GM18498 (cell line): ENCODE measurements at regions not wholly inside any gene's neighbourhood (a gene's known extent, or its start where the extent isn't known, plus 50 kb on each side); places are given as distances from the start of the nearest gene placed in this dataset.
"Not testable (repeated sequence)": the region's sequence is repeated elsewhere in the genome, so short reads cannot be mapped to it uniquely, and the experiment has no call there.

Source experiments
- ATAC-seq: cut with Tn5 transposase; IDR thresholded peaks from one replicate; pipeline ENCODE4 v1.9.1; 2021; ENCODE audit warnings: mild to moderate bottlenecking, moderate library complexity; ENCODE audit not compliant: unreplicated experiment

DNA sequence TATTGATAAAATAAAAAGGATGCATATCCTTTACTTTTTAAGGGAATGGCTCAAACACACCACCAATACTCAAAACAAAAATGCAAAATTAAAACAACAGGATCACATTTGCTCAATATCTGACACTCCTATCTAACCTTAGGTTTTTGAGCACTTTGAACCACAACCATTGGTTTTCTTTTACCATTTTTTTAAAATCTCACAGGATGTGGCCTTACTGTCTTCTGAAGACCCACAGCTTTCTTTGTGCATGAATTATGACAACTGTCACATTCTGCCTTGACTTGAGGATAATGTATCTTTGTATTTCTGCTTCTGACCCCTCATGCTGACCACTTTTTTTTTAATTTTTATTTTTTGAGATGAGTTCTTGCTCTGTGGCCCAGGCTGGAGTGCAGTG is 461.1 kb upstream of the NRP1 start:
- no peak for ATAC-seq

DNA sequence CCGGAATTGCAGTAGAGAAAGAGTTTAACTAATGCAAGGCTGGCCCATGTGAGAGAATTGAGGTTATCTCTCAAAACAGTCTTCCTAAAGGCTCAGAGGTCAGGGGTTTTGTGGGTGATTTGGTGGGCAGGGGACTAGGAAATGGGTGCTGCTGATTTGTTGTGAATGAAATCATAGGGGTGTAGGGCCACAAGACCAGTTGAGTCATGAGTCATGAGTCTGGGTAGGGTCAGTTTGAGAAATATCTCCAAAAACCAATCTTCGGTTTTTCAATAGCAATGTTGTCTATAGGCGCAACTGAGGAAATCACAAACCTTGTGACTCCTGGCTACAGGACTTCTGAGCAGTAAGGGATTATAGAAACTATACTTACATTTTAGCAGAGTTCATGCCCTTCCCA is 460.0 kb upstream of the NRP1 start:
- no peak for ATAC-seq

DNA sequence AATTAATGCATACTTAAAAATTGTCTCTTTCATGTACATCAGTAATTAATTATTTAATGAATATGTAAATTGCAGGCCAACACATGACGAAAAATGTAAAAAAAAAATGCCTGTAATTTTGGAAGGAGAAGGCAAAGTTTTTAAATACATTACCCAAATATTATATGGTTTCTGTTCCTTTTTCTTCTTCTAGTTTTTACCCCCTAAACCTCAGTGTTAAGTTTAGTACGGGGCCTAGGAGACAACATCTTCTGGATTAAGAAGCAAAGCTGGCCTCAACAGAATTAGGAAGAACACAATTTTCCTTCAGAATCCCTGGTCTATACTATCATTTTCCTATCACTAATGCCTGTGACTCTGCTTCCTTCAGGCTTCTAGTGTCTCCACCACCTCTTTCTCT is 459.3 kb upstream of the NRP1 start:
- no peak for ATAC-seq

DNA sequence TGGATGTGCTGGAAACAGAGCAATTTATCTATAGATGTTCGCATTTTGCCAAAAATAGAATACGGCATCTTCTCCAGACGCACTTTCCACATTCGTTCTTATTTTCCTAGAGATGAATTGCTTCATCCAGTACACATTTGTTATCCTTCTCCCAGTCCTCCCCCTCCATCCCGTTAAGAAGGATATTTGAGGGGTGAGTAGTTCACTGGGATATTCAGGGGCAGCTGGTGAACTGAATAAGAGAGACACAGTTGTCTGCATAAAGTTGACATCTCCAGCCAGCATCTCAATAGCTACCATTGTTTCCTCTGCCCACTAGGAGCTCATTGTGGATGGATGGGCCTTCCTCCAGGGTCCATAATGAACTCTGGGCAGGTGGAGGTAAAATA is 456.8 kb upstream of the NRP1 start:
- ATAC-seq = no peak

DNA sequence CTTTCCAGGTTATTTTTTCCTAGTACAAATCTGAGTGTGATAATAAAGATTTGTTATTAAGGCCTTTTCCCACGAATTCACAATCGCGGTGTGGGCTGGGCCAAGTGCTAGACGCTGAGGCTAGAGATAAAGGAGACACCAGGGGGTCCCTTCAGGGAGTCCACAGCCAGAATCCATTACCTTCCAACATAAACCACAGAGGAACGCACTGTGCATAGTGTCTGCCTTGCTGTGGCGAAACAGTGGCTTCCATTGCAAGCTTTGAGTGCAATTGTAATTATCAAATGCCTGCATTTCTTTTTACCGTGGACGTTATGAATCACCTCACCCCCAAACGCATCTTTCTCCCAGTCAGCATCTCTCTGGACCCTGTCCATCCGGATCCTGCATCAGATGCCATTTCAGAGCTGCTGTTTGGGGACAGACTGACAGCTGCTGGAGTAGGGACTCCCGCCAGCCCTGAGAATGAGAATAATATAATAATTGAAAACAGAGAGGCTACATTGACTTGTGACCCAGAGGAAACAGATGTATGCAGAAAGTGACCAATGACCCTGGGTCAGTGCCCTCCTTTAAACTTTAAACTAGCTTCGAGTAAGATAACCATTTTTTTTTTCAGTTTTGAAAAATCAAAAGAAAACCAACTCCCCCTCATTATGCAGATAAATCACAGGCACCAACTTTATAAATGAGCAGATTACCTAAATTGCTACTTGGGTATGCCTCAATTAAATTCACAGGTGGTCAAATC is 456.2 kb upstream of the NRP1 start:
- no peak for ATAC-seq

DNA sequence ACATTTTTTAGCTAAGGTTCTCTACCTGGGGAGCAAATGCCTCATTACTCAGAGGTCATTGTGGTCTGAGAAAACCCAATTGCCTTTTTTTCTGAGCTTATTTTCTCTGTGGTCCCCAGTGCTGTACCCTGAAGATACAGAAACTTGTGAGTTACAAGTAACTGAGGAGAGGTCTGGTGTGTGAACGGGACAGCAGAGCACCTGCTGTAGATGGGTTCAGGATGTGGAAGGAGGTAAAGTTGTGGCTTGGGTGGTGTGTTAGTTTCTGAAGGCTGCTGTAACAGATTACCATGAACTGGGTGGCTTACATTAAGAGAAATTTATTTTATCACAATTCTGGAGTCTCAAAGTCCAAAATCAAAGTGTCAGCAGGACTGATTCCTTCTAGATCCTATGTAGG is 449.1 kb upstream of the NRP1 start:
- no peak for ATAC-seq

DNA sequence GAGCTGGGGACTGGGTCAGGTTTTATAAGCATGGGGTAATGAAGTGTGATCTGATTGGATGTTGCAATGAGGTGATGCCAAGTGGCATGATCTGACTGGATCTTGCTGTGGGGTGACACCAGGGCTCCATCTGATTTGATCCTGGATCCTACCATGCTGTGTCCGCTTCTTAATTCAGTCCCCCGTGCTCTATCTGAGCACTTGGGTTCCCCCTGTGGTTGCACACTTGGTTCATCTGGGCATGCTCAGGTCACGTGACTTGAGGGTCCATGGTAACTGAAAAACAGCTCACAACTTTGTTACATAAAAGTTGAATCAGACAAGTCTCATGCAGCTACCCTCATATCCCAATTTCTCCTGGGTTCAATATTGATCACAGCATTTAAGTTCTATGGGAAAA is 448.6 kb upstream of the NRP1 start:
- no peak for ATAC-seq

DNA sequence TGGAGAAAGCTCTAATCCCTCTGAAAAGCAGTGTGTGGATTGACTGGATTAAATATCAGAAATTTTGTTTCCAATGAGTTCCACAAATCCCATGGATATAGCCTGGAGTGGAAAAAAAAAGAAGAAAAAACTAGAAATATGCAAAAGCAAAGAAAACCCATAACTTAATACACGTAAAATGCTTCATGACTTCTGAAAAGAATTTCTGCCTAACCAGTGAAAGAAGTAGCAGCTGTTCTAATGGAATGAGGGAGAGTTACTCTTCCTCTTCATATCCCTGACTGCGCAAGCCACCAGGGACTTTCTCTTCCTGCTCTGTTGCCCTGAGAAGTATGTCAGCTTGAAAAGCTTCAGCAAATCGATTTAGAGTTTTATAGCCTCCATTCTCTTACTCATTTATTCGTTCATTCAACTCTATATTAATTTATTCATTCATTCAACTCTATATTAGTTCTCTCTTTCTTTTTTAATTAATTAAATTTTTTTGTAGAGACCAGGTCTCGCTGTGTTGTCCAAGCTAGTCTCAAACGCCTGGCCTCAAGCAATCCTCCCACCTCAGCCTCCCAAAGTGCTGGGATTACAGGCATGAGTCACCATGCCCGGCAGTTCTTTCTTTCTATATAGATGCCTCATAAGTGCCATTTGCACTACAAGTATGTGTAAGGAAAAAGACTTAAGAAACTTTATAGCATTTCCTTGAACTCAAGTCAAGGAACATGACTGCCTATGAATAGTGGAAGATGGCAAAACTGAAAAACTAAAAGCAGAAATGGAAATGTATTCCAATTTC is 447.3 kb upstream of the NRP1 start:
- ATAC-seq = no peak

DNA sequence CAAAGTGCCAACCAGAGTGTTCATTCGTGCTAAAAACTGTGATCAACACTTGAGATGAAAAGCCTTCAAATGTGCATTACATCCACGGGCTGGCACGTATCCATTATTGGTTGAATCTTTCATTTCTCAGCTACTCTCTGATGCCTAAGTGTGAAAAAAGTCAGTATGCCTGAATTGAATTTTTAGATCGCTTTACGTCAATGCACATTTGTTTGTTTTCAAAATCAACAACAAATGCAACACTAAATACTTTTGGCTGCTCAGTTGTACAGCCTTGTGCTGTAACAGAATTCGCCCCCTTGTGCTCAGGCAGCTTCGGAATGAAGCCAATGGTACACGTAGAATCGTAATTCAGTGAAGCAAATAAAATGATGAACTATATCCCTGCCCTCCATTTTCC is 446.5 kb upstream of the NRP1 start:
- no peak for ATAC-seq

DNA sequence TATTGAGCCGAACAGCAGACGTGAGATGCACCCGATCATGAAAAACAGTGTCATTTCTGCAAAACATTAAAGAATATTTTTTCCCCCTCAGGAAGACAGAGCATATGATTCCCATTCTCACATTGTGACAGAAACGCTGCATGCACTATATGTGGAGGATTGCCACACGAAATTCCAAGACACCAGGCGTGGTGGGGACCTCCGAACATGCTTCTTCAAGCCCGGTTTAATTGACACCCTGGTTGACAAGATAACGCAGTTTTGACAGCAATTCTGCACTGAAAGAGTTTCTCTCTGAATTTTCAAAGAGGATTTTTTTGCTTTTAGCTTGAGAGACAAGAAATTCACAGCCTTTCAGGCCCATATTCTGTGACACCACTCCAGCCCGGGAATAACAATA is 442.8 kb upstream of the NRP1 start:
- ATAC-seq = no peak

DNA sequence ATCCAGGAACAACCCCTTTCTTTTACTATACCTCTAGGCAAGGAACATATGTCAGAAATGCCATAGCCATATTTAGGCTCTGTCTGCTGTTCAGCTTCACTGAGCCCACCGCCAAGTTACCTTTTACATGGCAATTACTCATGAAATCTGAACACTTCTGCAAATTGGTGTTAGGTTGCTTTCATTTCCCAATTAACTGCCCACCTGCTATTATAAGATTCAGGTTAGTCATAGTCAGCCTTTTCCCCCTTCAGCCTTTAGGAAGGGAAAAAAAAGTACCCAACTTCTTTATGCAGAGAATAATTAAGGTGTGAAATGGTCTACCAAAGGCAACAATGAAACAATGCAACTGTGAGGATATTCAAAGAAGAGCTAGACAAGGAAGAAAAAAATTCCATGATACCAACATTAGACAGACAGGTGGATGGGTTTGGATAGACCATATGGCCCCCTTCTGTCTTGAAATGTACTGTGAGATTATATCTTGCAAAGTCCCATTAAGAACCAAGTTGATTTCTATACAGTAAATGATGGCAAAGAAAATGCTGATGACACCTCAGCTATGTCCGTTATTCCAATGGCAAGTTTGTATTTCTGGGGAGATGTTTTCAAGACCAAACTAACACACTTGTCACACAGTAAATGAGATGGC is 442.1 kb upstream of the NRP1 start:
- no peak for ATAC-seq

DNA sequence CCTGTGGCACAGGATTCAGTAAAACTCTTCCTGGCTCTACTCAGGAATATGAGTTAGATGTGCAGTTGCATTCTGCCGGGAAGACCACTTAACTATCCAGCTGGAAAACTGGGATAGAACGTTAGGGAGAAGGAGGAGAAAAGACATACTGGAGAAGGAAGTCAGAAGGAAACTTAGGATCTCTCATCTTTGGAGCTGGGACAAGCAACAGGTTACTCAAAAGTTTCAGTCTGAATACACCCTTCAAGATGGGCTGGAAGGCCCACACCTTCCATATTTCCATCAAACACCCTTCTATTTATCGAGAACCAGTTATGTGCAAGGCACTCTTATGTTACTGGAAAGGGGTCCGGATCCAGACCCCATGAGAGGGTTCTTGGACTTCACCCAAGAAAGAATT is 440.4 kb upstream of the NRP1 start:
- ATAC-seq = no peak

DNA sequence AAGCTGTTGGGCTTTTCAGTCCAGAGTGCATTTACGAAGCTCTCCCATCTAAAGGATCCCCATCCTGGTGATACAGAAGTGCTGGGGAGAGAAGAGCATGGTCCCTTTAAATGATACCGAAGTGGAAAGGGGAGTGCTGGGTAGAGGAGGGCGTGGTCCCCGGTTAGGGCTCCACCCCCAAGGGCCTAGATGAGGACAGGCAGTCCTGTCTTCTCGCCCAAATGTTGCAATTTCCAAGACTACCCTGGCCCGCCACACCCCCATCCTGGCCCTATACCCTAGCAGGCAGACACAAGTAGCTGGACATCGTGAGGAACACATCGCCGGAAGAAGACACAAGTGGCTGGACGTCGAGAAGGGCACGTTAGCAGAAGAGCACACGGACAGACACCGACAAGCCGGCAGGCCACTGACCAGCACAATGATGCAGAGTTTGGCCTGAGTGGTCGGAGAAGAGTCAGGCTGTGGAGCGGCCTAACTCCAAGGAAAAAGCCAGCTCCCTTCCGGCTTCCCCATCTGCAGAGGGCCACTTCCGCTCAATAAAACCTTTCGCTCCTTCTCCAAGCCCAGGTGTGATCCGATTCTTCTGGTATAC is 439.5 kb upstream of the NRP1 start:
- ATAC-seq = no peak

DNA sequence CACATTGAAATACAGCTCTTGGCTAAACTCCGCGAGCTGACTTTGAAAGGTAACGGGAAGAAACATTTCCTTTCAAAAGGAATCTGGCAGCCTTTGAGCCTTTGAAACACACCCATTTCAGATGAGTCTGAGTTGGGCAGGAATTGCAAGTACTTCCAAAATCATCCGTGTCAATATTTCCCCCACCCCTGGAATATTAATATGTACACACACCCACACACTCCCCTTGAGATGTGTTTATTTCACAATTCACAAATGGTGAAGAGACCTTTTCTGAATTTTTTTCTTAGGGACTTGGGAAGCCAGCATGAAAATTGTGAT is 438.7 kb upstream of the NRP1 start:
- no peak for ATAC-seq

DNA sequence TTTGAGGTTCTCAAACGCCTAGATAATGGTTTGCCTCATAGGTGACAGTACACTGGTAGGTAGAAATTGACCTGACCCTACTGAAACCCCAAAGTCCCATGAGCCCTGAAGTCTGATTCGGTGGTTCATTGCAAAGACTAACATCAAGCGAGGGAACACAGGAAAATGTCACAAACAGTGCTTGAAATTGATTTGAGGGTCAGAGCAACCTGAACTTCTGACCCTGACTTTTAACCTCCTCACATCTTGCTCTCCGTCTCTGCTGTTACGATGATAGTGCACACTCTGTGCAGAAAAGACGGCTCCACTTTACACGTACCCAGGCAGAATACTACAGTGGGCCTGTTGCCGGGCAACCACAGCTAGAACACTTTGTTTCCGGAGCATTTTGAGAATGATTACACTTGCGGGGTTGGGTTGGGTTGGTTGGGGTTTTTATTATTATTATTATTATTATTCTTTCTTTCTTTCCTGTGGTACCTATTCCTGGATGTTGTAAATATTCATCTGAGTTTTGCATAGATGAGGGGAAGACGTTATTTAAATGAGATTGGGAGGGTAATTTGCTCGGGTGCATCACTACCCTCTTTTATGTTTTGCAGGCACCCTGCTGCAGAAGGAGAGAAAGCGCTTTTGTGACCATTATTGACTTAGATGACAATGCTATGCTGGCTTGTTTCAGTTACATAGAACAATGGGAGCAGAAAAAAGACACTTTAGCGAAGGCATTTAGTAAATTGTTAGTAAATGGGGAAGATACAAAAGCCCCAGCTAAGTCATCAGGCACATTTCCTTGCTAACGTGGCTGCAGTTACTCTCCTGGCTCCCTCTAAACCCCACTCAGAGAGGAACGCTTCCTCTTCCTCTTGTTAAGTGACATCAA is 438.1 kb upstream of the NRP1 start:
- no peak for ATAC-seq

DNA sequence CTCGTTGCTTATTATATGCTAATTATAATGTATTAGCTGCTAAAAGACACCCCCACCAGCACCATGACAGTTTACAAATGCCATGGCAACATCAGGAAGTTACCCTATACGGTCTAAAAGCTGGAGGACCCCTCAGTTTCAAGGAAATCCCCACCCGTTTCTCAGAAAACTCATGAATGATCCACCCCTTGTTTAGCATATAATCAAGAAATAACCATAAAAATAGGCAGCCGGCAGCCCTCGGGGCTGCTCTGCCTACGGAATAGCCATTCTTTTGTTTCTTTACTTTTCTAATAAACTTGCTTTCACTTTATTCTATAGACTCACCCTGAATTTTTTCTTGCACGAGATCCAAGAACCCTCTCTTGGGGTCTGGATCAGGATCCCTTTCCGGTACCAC is 437.4 kb upstream of the NRP1 start:
- ATAC-seq = not testable (repeated sequence)

DNA sequence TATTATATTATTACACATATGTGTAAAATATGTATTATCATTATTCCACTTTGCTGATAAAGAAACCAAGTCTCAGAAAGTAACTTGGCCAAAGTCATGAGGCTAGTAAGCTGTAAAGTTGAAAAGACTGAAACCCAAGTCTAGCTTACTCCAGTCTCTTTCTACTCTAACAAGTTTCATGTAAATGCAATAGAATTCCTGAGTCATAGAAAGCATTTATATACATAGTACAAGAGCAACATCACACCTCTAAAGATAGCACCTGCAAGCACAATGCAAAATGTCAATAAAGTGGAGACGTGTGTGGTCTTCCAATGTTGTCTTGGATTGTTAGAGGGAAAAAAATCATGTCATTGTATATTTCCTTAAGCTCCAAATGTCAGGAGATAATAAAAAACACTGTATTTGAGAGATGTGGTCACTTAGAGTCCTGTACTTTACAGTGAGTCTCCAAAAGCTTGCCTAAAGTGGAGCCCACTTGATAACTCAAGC is 430.3 kb upstream of the NRP1 start:
- ATAC-seq = no peak

DNA sequence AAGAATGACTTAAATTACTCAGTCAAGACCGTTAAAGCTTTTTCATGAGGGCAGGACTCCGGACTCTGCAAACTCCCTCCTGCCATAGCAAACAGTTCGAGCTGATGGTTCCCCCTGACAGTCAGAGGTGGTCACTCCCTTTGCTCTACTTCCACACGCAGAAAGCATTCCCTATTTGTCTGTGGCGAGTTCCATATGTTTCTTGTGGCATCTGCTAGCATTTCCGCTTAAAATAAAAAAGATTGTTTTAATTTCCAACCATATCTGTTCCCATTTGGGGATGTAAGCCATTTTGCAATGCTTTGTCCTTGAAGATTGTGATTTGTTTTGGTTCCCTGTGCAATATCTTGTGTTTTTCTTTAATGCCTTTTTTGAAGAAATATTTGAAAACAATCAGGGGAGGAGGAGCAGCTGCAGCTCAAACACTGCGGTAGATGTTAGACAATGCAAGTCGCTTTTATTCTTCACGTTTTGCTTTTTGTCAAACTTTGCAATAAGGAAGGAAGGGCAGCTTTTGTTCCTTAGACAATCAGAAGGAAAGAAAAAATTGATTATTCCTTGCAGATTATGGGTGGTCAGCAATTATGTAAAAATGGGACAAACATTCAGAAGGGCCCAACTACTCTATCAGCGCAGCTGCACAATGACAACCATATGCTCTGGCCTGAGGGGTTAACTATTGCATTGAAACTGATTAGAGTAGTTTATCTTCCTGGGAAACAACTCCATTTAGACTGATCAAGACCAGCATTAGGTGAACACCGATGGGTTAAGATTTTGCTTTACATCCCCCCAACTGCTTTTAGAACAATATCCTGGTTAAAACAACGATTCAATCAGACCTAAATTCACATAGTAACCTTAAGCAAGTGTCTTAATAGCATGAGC is 425.8 kb upstream of the NRP1 start:
- ATAC-seq = no peak

DNA sequence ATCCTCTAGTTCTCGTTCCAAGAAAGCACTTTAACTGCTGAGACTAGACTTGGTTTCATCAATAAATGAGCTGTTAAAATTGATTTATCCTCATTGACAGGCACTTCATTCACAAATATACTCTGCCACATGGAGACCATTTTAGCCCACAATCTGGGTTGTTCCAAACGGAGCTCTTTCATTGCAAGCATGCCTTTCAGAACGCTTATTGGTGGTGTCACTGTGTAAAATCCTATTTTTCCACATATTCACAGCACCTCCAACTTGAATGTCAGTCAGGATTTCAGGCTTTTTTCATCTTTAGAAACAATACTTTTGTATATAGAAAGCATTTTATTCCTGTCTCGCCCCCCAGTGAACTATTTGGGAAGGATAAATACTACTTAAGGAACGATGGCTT is 424.7 kb upstream of the NRP1 start:
- ATAC-seq = no peak

DNA sequence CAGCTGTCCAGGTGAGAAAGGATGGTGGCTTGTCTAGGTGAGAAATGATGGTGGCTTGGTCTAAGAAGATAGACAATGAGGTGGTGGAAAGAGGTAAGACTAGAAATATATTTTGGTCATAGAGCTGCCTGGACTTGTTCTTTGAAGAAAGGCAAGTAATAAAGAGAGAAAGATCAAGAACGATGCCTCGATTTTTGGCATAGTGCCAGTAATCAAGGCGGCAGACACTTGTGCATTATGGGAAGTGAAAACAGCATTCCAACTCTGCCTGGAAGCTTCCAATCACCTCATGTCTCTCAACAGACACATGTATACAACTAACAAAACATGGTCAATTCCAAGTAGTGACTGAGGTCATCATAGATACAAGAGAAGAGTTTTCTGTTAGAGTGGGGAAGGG is 423.8 kb upstream of the NRP1 start:
- ATAC-seq = no peak
